ENCODE measurements at regions not wholly inside any gene's neighbourhood (a gene's known extent, or its start where the extent isn't known, plus 50 kb on each side); places are given as distances from the start of the nearest gene placed in this dataset.
A peak's percentile ranks its signal among the peaks of the same experiment; 100 is the strongest.

- TF ChIP-seq RAD21 (conservative IDR thresholded peaks at IDR 0.05 in 1 of 2, IDR thresholded peaks at IDR 0.05 in 1 of 2) (no peak), MYC (IDR thresholded peaks at IDR 0.05; ENCODE audit: borderline replicate concordance, low read length) (no peak), CTCF (IDR thresholded peaks at IDR 0.05) (no peak), REST (IDR thresholded peaks at IDR 0.05) (no peak), POLR2AphosphoS2 (conservative IDR thresholded peaks at IDR 0.05; ENCODE audit: low read length) (no peak), CEBPB (IDR thresholded peaks at IDR 0.05) (no peak), POLR2A (IDR thresholded peaks at IDR 0.05; ENCODE audit: low read length) (no peak), MAX (IDR thresholded peaks at IDR 0.05) (peak; percentile 9; the same call in 1 of the 2 replicates), RNF2 (IDR thresholded peaks at IDR 0.05; ENCODE audit: borderline replicate concordance, low read depth) (no peak), USF2 (IDR thresholded peaks at IDR 0.05) (no peak), CBX2 (IDR thresholded peaks at IDR 0.05; ENCODE audit: borderline replicate concordance, low read depth) (no peak)
These were observed 172.8 kb downstream of the GLI2 start for GRCh38 chr2:120908314-120908975.
